HEK293T (cell line): ENCODE measurements at regions not wholly inside any gene's neighbourhood (a gene's known extent, or its start where the extent isn't known, plus 50 kb on each side); places are given as distances from the start of the nearest gene placed in this dataset.

Source experiments
- CTCF ChIA-PET: fragments of 350-600 bp; formaldehyde crosslinking; extraction: SDS; loops from one replicate; lab custom pipeline; 2021; ENCODE audit warnings: antibody characterized with exemption, inconsistent platforms; lab: Yijun Ruan, JAX
- POLR2A ChIA-PET: fragments of 350-600 bp; formaldehyde crosslinking; extraction: SDS; loops from one replicate; lab custom pipeline; 2020; ENCODE audit warnings: antibody characterized with exemption, inconsistent platforms; lab: Yijun Ruan, JAX
- DNase-seq: peaks from one replicate; pipeline ENCODE4 v3.0.0; 2012; ENCODE audit warnings: mixed read lengths; ENCODE audit errors: extremely low spot score
- ARNT ChIP-seq: fragments of 450-650 bp; IDR thresholded peaks from 2 replicates; pipeline ENCODE4 v1.6.1; 2017; ENCODE audit warnings: mild to moderate bottlenecking
- BHLHE40 ChIP-seq: fragments of 450-650 bp; IDR thresholded peaks from 2 replicates; pipeline ENCODE4 v1.6.1; 2016; ENCODE audit warnings: mild to moderate bottlenecking, moderate library complexity, borderline replicate concordance
- CTBP1 ChIP-seq: fragments of 450-650 bp; IDR thresholded peaks from 2 replicates; pipeline ENCODE4 v1.6.1; 2016; ENCODE audit warnings: borderline replicate concordance
- ELF4 ChIP-seq: fragments of 450-650 bp; IDR thresholded peaks from 2 replicates; pipeline ENCODE4 v1.6.1; 2017; ENCODE audit warnings: antibody characterized with exemption
- FOXA1 ChIP-seq: fragments of 450-650 bp; IDR thresholded peaks from 2 replicates; pipeline ENCODE4 v1.6.1; 2016; ENCODE audit warnings: mild to moderate bottlenecking
- FOXK2 ChIP-seq: fragments of 450-650 bp; IDR thresholded peaks from 2 replicates; pipeline ENCODE4 v1.6.1; 2016; ENCODE audit warnings: mild to moderate bottlenecking
- FOXM1 ChIP-seq: fragments of 450-650 bp; IDR thresholded peaks from 2 replicates; pipeline ENCODE4 v1.6.1; 2017; ENCODE audit warnings: mild to moderate bottlenecking, borderline replicate concordance
- HDGF ChIP-seq: fragments of 450-650 bp; IDR thresholded peaks from 2 replicates; pipeline ENCODE4 v1.6.1; 2017; ENCODE audit warnings: antibody characterized with exemption, borderline replicate concordance
- L3MBTL2 ChIP-seq: fragments of 450-650 bp; conservative IDR thresholded peaks from 2 replicates; pipeline ENCODE4 v1.6.1; 2016; ENCODE audit warnings: mild to moderate bottlenecking
- LEF1 ChIP-seq: fragments of 450-650 bp; IDR thresholded peaks from 2 replicates; pipeline ENCODE4 v1.6.1; 2017; ENCODE audit warnings: mild to moderate bottlenecking, borderline replicate concordance
- NFRKB ChIP-seq: fragments of 450-650 bp; IDR thresholded peaks from 2 replicates; pipeline ENCODE4 v1.6.1; 2016; ENCODE audit warnings: mild to moderate bottlenecking, moderate library complexity
- SP1 ChIP-seq: fragments of 450-650 bp; IDR thresholded peaks from 2 replicates; pipeline ENCODE4 v1.6.1; 2017
- SUZ12 ChIP-seq: fragments of 450-650 bp; IDR thresholded peaks from 2 replicates; pipeline ENCODE4 v1.6.1; 2016; ENCODE audit warnings: mild to moderate bottlenecking
- TARDBP ChIP-seq: fragments of 450-650 bp; IDR thresholded peaks from 2 replicates; pipeline ENCODE4 v1.6.1; 2016
- ZNF384 ChIP-seq: fragments of 450-650 bp; IDR thresholded peaks from 2 replicates; pipeline ENCODE4 v1.6.1; 2016
- TF ChIP-seq, protein P1 (sequence below): fragments of 450-650 bp; IDR thresholded peaks from 2 replicates; pipeline ENCODE4 v1.6.1; 2016

GRCh38 chr1:58997637-58998036 lies 213.8 kb upstream of the JUN start:
- CTCF ChIA-PET, result no interaction called here
- POLR2A ChIA-PET, result interaction anchor here (2.9 kb wide), 1 partner anchor 214 kb away, joined by 7 read pairs; the partner anchor contains the start of gene JUN
- TF ChIP-seq ELF4 (no peak), SP1 (no peak), HDGF (no peak), BHLHE40 (no peak), TARDBP (no peak), L3MBTL2 (no peak), LEF1 (no peak), CTBP1 (no peak), ZNF384 (no peak), SUZ12 (no peak), ARNT (no peak), NFRKB (no peak), FOXA1 (no peak), FOXK2 (no peak), FOXM1 (no peak)
- TF ChIP-seq, protein P1, sequence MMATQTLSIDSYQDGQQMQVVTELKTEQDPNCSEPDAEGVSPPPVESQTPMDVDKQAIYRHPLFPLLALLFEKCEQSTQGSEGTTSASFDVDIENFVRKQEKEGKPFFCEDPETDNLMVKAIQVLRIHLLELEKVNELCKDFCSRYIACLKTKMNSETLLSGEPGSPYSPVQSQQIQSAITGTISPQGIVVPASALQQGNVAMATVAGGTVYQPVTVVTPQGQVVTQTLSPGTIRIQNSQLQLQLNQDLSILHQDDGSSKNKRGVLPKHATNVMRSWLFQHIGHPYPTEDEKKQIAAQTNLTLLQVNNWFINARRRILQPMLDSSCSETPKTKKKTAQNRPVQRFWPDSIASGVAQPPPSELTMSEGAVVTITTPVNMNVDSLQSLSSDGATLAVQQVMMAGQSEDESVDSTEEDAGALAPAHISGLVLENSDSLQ, result no peak
- no peak for DNase-seq

DNA sequence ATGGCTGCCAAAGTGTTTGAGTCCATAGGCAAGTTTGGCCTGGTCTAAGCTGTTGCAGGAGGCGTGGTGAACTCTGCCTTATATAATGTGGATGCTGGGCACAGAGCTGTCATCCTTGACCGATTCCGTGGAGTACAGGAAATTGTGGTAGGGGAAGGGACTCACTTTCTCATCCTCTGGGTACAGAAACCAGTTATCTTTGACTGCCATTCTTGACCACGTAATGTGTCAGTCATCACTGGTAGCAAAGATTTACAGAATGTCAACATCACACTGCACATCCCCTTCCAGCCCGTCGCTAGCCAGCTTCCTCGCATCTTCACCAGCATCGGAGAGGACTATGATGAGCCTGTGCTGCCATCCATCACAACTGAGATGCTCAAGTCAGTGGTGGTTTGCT lies 215.8 kb upstream of the JUN start:
- POLR2A ChIA-PET, result no interaction called here
- no peak for DNase-seq
- CTCF ChIA-PET, result no interaction called here
- TF ChIP-seq LEF1 (no peak), L3MBTL2 (no peak), NFRKB (no peak)

DNA sequence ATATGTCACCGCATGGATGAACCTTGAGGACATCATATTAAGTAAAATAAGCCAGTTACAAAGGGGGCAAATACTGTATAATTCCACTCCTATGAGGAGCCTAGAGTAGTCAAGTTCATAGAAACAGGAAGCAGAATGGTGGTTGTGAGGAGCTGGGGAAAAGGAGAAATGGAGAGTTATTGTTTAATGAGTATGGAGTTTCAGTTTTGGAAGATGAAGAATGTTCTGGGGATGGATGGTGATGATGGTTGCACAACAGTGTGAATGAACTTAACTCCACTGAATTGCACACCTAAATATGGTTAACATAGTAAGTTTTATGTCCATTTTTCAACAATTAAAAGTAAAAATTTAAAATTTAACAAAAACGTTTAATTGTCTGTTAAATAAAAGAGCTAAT lies 220.9 kb upstream of the JUN start:
- ChIA-PET CTCF (no interaction called here), POLR2A (no interaction called here)
- no peak for TF ChIP-seq FOXA1
- TF ChIP-seq SUZ12, result no peak
- no peak for TF ChIP-seq NFRKB
- TF ChIP-seq TARDBP, result no peak
- DNase-seq, result no peak

DNA sequence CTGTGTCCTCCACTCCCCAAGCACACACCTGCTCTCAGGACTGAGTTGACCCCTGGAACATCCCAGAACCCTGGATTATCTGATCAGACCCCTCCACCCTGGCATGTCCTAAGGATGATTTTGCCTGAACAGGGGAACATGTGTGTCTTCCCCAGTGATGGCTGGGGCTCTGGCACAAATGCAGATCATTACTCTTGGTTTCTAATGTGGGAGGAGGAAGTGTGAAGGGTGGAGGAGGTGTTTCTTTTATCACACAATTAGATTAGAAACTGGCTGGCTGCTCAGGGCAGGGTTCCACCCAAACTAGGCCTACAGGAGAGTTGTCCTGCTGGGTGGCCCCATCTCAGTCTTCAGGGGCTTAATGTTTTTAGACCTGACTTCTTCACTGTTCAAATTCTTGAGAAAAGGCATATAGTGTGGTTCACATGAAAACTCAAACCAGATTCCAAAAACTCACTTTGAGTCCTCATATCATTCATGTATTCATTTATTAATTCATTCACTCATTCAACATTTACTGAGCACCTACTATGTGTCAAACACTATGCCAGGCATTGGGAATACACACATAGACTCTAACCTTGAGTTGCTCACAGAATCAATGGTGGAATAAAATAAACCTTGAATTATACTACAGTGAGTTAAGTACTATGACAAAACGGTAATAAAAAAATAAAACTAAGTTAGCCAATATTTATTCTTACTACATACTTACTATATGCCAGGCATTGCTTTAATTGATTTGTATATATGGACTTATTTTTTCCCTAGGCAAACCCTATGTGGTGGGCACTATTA lies 221.8 kb upstream of the JUN start:
- DNase-seq, result no peak
- TF ChIP-seq, protein P1, result no peak
- TF ChIP-seq FOXK2 (no peak), TARDBP (no peak), ELF4 (no peak), FOXM1 (no peak), NFRKB (no peak), CTBP1 (no peak), SUZ12 (no peak), HDGF (no peak), L3MBTL2 (no peak), ARNT (no peak), LEF1 (no peak), SP1 (no peak), BHLHE40 (no peak), ZNF384 (no peak), FOXA1 (no peak)
- ChIA-PET CTCF (no interaction called here), POLR2A (no interaction called here)

GRCh38 chr1:59006289-59006658 lies 222.4 kb upstream of the JUN start:
- DNase-seq, result no peak
- CTCF ChIA-PET, result no interaction called here
- POLR2A ChIA-PET, result interaction anchor here (1.2 kb wide), 1 partner anchor 11 kb away, joined by 3 read pairs; no protein-coding TSS in a partner anchor
- TF ChIP-seq HDGF (no peak), L3MBTL2 (no peak)

- CTCF ChIA-PET, result no interaction called here
Observed at GRCh38 chr1:59006932-59007331, 223.1 kb upstream of the JUN start.

GRCh38 chr1:59007429-59007819 lies 223.6 kb upstream of the JUN start:
- no peak for DNase-seq
- CTCF ChIA-PET, result no interaction called here
- POLR2A ChIA-PET, result interaction anchor here (1.2 kb wide), 1 partner anchor 12 kb away, joined by 3 read pairs; no protein-coding TSS in a partner anchor
- TF ChIP-seq SP1 (no peak), L3MBTL2 (no peak), ARNT (no peak), CTBP1 (no peak), FOXK2 (no peak), TARDBP (no peak), ZNF384 (no peak), ELF4 (no peak), BHLHE40 (no peak), FOXA1 (no peak), FOXM1 (no peak), HDGF (no peak), NFRKB (no peak), LEF1 (no peak), SUZ12 (no peak)
- TF ChIP-seq, protein P1, result no peak

More at GRCh38 chr1:59006932-59007331, 223.1 kb upstream of the JUN start:
- POLR2A ChIA-PET, result interaction anchor here (1.2 kb wide), 1 partner anchor 11 kb away, joined by 3 read pairs; no protein-coding TSS in a partner anchor
- DNase-seq, result no peak
- no peak for TF ChIP-seq FOXA1
- TF ChIP-seq SP1, result no peak
- no peak for TF ChIP-seq ELF4
- TF ChIP-seq NFRKB, result no peak
- no peak for TF ChIP-seq SUZ12
- no peak for TF ChIP-seq L3MBTL2
- TF ChIP-seq CTBP1, result no peak
- TF ChIP-seq, protein P1, result no peak
- no peak for TF ChIP-seq HDGF
